K562 (cell line): ENCODE measurements at regions not wholly inside any gene's neighbourhood (a gene's known extent, or its start where the extent isn't known, plus 50 kb on each side); places are given as distances from the start of the nearest gene placed in this dataset.

ENCODE experiments used
- ATAC-seq: fragments of 200-7000 bp; cut with Tn5 transposase; 3 replicates; pipeline ENCODE4 v1.9.1; 2020; ENCODE audit warnings: moderate library complexity
- BruUV-seq: library from RNA; stranded (reverse); fragments of 400-500 nt; replicated peaks from 2 replicates; lab custom pipeline; 2021; lab: Mats Ljungman, UMichigan
- CTCF ChIA-PET: fragments of 300-600 bp; formaldehyde crosslinking; extraction: SDS; loops from one replicate; lab custom pipeline; 2021; ENCODE audit warnings: low intra/inter-chr PET ratio; lab: Yijun Ruan, JAX
- POLR2A ChIA-PET: fragments of 300-600, 350-650 bp; sonication (Branson Sonifier 250); formaldehyde crosslinking; extraction: SDS; loops from one replicate; lab custom pipeline; 2021; ENCODE audit warnings: antibody characterized with exemption, inconsistent platforms; lab: Yijun Ruan, JAX
- DNase-seq, 4 experiments: peaks; one replicate each; pipeline versions ENCODE4 v3.0.0 to v3.0.0-alpha.2; 2011 to 2018; ENCODE audit warnings: low spot score in 3 of 4, mixed read lengths in 3 of 4; ENCODE audit errors: extremely low read depth in 1 of 4
- FAIRE-seq: peaks from 2 replicates; lab custom pipeline; 2011; peaks lifted over from hg19 to GRCh38; lab: Jason Lieb, UNC
- H2AFZ ChIP-seq: 2 replicates; pipeline ENCODE4 v1.6.0; 2011; ENCODE audit warnings: low read depth, low read length, control low read depth, inconsistent platforms
- H3K27ac ChIP-seq: fragments of 200-600 bp; 3 replicates; pipeline ENCODE4 v1.8.0; 2011; ENCODE audit warnings: low read depth, mild to moderate bottlenecking, control low read depth, inconsistent platforms, low read length, moderate library complexity, mixed read lengths; ENCODE audit errors: extremely low read depth
- H3K27me3 ChIP-seq, 2 experiments: fragments of 300-600 bp in 1 of 2; 2 replicates in 1 of 2; 3 replicates in 1 of 2; pipeline versions ENCODE4 v1.6.0 to v1.8.0; 2011; ENCODE audit warnings: inconsistent platforms in 2 of 2, low read length in 2 of 2, mild to moderate bottlenecking in 1 of 2, mixed read lengths in 1 of 2, moderate library complexity in 1 of 2; ENCODE audit not compliant: control insufficient read depth in 2 of 2, insufficient read depth in 2 of 2
- H3K36me3 ChIP-seq: fragments of 300-600 bp; 3 replicates; pipeline ENCODE4 v1.8.0; 2011; ENCODE audit warnings: mild to moderate bottlenecking, low read length, inconsistent platforms; ENCODE audit not compliant: control insufficient read depth, insufficient read depth
- H3K4me1 ChIP-seq, 2 experiments: fragments of 200-600 bp in 1 of 2; replicated peaks in 1 of 2; 2 replicates in 1 of 2; 3 replicates in 1 of 2; pipeline versions ENCODE4 v1.5.1 to v1.8.0; 2011; ENCODE audit warnings: inconsistent platforms in 2 of 2, low read length in 2 of 2, mild to moderate bottlenecking in 1 of 2, mixed read lengths in 1 of 2, moderate library complexity in 1 of 2; ENCODE audit not compliant: control insufficient read depth in 2 of 2, insufficient read depth in 2 of 2
- H3K4me2 ChIP-seq: 2 replicates; pipeline ENCODE4 v1.6.1; 2011; ENCODE audit warnings: low read length, control low read depth, inconsistent platforms, mixed read lengths; ENCODE audit not compliant: insufficient read depth
- H3K4me3 ChIP-seq: fragments of 200-600 bp; sonication (generic), shearing (Covaris generic); 2 replicates; pipeline ENCODE4 v1.5.1; 2016; ENCODE audit warnings: control low read depth, inconsistent platforms
- H3K79me2 ChIP-seq: fragments of 200-600 bp; 3 replicates; pipeline ENCODE4 v1.8.0; 2011; ENCODE audit warnings: low read length, inconsistent platforms; ENCODE audit not compliant: control insufficient read depth, insufficient read depth
- H3K9ac ChIP-seq, 2 experiments: 2 replicates each; pipeline versions ENCODE4 v1.6.0 to v1.6.1; 2011; ENCODE audit warnings: low read depth in 2 of 2, low read length in 2 of 2, control low read depth in 1 of 2, inconsistent platforms in 1 of 2, mild to moderate bottlenecking in 1 of 2, mixed read lengths in 1 of 2; ENCODE audit not compliant: insufficient read depth in 1 of 2
- H3K9me1 ChIP-seq: one replicate; pipeline ENCODE4 v1.6.0; 2011; ENCODE audit warnings: inconsistent platforms, mild to moderate bottlenecking, low read length, moderate library complexity; ENCODE audit not compliant: control insufficient read depth, insufficient read depth
- H3K9me3 ChIP-seq: replicated peaks from 2 replicates; pipeline ENCODE4 v1.5.1; 2011; ENCODE audit warnings: low read depth, low read length, inconsistent platforms; ENCODE audit not compliant: control insufficient read depth, insufficient read depth
- H4K20me1 ChIP-seq: replicated peaks from 2 replicates; pipeline ENCODE4 v1.6.1; 2011; ENCODE audit warnings: low read length, inconsistent platforms, mixed read lengths; ENCODE audit not compliant: control insufficient read depth, insufficient read depth
- CBFB ChIP-seq: sonication (generic); formaldehyde crosslinking; IDR thresholded peaks from 2 replicates; pipeline ENCODE4 v1.4.0; 2020; ENCODE audit warnings: mild to moderate bottlenecking, missing genetic modification reagents
- GTF2F1 ChIP-seq: IDR thresholded peaks from 2 replicates; pipeline ENCODE4 v1.6.1; 2011; ENCODE audit warnings: low read depth, low read length, improper control_type of control experiment
- LEF1 ChIP-seq: fragments of 450-650 bp; IDR thresholded peaks from 2 replicates; pipeline ENCODE4 v1.6.1; 2016; ENCODE audit warnings: mild to moderate bottlenecking
- MAFK ChIP-seq: IDR thresholded peaks from 2 replicates; pipeline ENCODE4 v1.6.1; 2011; ENCODE audit warnings: low read length, improper control_type of control experiment
- PCBP2 ChIP-seq: fragments of 200-400 bp; formaldehyde crosslinking; IDR thresholded peaks from 2 replicates; pipeline ENCODE4 v1.6.1; 2018; ENCODE audit warnings: low read length, low read depth, mild to moderate bottlenecking, moderate library complexity; ENCODE audit not compliant: poor library complexity, severe bottlenecking
- RBM34 ChIP-seq: fragments of 200-400 bp; formaldehyde crosslinking; IDR thresholded peaks from 2 replicates; pipeline ENCODE4 v1.6.1; 2018; ENCODE audit warnings: low read length, borderline replicate concordance; ENCODE audit not compliant: insufficient read depth
- RBM39 ChIP-seq: fragments of 200-400 bp; formaldehyde crosslinking; optimal IDR thresholded peaks from 2 replicates; pipeline ENCODE3; 2018; ENCODE audit warnings: low read depth, low read length
- SNRNP70 ChIP-seq: fragments of 200-400 bp; formaldehyde crosslinking; optimal IDR thresholded peaks from 2 replicates; pipeline ENCODE3; 2017; ENCODE audit warnings: low read depth, low read length
- ZC3H11A ChIP-seq: IDR thresholded peaks from 2 replicates; pipeline ENCODE4 v1.6.1; 2012; ENCODE audit warnings: low read depth, low read length, improper control_type of control experiment
- ZEB2 ChIP-seq: fragments of 450-650 bp; IDR thresholded peaks from 2 replicates; pipeline ENCODE4 v1.6.1; 2016
- ZNF133 ChIP-seq: fragments of 250-450 bp; sonication (Bioruptor Pico); IDR thresholded peaks from 2 replicates; pipeline ENCODE4 v1.4.0; 2020; ENCODE audit warnings: mild to moderate bottlenecking
- WGBS: fragments of 100-300 bp; shearing (Covaris generic); methylation state at CpG from one replicate; pipeline ENCODE4 v1.1.6; 2016; ENCODE audit warnings: low coverage, mixed read lengths; ENCODE audit not compliant: insufficient coverage; ENCODE audit errors: missing lambda C conversion rate; 5-methylcytosine and 5-hydroxymethylcytosine counted together
- in situ Hi-C: fragments of 300-500 bp; cut with MboI; formaldehyde crosslinking; loops from 4 replicates; pipeline ENCODE4 v1.15.0; 2018; ENCODE audit warnings: inconsistent platforms, mixed read lengths
- intact Hi-C: fragments of 100-400 bp; cut with micrococcal nuclease; formaldehyde crosslinking; loops from 2 replicates; pipeline ENCODE4 v1.14.2; 2022
- TF ChIP-seq, protein P1 (sequence below): fragments of 450-650 bp; IDR thresholded peaks from 2 replicates; pipeline ENCODE4 v1.6.1; 2017; ENCODE audit warnings: antibody characterized with exemption

GRCh38 chr17:53548252-53548651 lies 274.5 kb upstream of the KIF2B start:
- no peaks in the 10 kb centered on the region for H3K9me3 ChIP-seq
- no peak for DNase-seq
- no peak for FAIRE-seq
- CTCF ChIA-PET = no interaction called here
- no TSS peak for BruUV-seq
- H3K9ac ChIP-seq = no peak overlapping the region
- intact Hi-C loops (no loop called here), in situ Hi-C loops (no loop called here)
- H3K4me3 ChIP-seq = no peak overlapping the region
- no peak overlapping the region for H3K4me2 ChIP-seq
- no peaks in the 10 kb centered on the region for H3K9me1 ChIP-seq
- H4K20me1 ChIP-seq = no peaks in the 10 kb centered on the region
- TF ChIP-seq MAFK (no peak), ZC3H11A (no peak), CBFB (CRISPR knock-in tag) (no peak), GTF2F1 (no peak), PCBP2 (no peak), ZEB2 (no peak), RBM39 (no peak), LEF1 (no peak), ZNF133 (CRISPR knock-in tag) (no peak), SNRNP70 (no peak), RBM34 (no peak)
- TF ChIP-seq, protein P1, sequence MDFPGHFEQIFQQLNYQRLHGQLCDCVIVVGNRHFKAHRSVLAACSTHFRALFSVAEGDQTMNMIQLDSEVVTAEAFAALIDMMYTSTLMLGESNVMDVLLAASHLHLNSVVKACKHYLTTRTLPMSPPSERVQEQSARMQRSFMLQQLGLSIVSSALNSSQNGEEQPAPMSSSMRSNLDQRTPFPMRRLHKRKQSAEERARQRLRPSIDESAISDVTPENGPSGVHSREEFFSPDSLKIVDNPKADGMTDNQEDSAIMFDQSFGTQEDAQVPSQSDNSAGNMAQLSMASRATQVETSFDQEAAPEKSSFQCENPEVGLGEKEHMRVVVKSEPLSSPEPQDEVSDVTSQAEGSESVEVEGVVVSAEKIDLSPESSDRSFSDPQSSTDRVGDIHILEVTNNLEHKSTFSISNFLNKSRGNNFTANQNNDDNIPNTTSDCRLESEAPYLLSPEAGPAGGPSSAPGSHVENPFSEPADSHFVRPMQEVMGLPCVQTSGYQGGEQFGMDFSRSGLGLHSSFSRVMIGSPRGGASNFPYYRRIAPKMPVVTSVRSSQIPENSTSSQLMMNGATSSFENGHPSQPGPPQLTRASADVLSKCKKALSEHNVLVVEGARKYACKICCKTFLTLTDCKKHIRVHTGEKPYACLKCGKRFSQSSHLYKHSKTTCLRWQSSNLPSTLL = no peak
- H3K27me3 ChIP-seq = no peaks in the 10 kb centered on the region
- H3K4me1 ChIP-seq = no peaks in the 10 kb centered on the region
- POLR2A ChIA-PET = no interaction called here
- H3K36me3 ChIP-seq = no peaks in the 10 kb centered on the region
- no peaks in the 10 kb centered on the region for H3K79me2 ChIP-seq
- 37% methylated on average over 4 of the region's 4 CpGs for WGBS
- H2AFZ ChIP-seq = no peak overlapping the region
- ATAC-seq = no peak
- no peak overlapping the region for H3K27ac ChIP-seq
